AG20443 (cell line): ENCODE measurements at regions not wholly inside any gene's neighbourhood (a gene's known extent, or its start where the extent isn't known, plus 50 kb on each side); places are given as distances from the start of the nearest gene placed in this dataset.

ENCODE experiments used
- DNase-seq: peaks from one replicate; pipeline ENCODE4 v3.0.0; 2012; ENCODE audit warnings: low spot score, mixed read lengths

DNA sequence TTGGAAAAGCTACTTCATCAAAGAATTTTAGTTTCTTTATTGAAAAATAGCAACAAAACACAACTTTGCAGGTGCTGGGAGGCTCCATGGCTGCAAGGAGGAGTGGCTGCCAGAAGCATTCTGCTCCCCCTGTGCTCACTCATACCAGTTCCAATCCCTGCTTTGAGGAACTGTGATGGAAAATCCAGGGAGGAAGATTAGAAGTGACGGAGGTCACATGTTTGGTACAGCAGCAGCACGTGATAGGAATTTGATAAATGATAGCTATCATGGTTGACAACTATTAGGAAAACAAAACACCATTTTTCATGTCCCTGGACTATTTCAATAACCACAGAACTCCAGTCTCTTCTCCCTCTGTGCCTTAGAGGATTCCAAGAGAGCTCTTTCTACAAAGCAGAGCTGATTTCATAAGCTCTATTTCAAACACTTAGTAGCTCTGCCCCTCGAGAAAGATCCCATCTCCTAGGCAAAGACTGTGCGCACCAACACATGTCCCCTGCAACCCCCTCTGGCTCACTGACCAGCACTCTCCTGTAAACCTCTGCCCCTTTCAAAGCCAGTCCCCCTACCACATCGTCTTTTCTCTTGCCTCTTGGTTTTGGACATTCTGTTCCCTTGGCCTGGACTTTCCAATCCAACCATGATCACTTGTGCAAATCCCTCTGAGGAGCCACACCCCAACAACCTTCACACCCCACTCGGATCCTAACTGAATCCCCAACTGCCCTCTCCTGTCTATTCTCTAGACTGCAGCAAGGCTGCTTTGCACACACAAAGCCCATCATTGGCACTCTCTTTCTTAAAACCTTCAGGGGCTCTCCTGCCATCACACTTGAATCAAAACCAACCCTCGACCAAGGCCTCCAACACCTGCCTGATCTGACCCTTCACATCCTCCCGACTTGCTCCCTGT lies 352.4 kb upstream of the PKDCC start:
- DNase-seq, result no peak

DNA sequence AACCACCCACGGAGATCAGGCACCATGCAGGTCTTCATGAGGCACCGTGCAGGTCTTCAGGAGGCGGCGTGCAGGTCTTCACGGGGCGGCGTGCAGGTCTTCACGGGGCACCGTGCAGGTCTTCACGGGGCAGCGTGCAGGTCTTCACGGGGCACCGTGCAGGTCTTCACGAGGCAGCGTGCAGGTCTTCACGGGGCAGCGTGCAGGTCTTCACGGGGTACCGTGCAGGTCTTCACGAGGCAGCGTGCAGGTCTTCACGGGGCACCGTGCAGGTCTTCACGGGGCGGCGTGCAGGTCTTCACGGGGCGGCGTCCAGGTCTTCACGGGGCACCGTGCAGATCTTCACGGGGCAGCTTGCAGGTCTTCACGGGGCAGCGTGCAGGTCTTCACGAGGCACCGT lies 350.4 kb upstream of the PKDCC start:
- DNase-seq, result no peak

DNA sequence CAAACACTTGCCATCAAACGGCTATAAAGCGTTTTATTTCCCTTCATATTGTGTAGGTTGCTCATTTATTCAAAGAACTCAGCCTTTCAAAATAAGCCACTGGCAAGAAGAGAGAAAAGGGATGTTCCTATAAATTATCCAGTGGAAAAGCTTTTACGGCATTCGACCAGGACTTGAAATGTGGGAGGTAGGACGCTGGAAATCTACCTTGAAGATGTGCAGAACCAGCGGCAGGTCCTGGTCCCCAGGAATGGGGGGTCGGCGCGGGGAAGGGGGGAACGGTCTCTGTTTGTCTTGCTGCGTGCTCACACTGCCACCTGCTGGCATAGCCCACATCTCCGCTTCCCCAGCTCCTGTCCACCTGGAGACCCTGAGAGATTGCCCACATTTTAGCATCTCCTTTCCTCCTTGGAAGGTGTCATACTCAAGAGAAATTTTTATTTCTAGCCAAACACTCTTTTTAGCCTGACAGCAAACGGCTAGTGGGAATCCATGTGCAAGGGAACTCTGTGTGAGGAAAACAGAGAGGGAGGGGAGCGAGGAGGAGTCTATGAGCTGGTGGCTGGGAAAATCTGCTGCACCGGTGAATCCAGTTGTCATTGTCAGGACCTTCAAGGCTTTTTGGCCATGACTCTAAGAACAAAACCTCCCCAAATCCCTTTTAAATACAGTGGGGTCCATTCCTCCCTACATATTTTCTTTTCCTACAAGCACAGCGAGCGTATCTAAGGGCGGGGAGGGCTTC lies 349.0 kb upstream of the PKDCC start:
- DNase-seq, result peak; percentile 60

DNA sequence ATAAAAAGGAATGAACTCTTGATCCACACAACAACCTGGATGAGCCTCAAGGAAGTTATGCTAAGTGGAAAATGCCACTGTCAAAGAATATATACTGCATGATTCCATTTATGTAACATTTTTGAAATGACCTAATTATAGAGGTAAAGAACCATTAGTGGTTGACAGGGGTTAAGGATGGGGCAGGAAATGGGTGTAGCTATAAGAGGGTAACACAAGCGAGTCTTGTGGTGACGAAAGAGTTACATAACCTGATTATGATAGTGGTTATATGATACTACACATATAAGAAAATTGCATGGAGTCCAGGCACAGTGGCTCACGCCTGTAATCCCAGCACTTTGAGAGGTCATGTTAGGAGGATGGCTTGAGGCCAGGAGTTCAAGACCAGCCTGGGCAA lies 346.6 kb upstream of the PKDCC start:
- DNase-seq, result no peak

DNA sequence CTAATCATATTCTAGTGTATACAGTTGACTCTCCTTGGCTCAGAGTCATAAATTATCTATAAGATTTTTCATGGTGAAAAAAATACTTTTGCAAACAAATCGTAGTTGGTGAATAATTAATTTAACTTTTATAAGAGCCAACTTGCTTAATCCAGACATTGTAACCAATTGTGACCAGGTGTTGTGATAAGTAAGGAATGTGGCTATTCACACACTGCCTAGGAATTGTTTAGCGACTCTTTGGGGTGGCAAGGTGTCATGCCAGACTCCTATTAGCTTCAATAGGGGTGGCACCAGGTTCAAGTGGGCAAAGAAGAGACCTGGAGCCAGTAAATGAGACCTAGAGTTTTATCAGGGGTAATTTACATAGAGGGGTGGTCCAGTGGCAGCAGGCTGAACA lies 344.7 kb upstream of the PKDCC start:
- no peak for DNase-seq

DNA sequence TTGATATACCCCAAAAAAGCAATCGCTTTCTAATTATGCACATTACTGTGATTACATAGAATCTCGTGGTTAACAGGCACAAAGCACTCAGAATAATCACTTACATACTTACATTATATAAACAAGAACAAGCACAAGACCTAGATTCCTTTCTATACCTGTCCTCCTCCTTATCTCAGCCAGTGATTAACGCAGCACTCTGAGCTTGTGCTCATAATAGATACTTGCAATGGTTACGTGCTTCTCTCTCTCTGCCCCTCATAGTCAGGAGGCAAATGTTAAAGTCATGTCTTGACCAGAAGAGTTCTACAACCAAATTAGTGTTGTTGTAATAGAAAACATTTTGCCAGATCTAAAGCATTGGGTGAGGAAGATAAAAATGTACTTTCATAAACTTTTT lies 342.2 kb upstream of the PKDCC start:
- no peak for DNase-seq

DNA sequence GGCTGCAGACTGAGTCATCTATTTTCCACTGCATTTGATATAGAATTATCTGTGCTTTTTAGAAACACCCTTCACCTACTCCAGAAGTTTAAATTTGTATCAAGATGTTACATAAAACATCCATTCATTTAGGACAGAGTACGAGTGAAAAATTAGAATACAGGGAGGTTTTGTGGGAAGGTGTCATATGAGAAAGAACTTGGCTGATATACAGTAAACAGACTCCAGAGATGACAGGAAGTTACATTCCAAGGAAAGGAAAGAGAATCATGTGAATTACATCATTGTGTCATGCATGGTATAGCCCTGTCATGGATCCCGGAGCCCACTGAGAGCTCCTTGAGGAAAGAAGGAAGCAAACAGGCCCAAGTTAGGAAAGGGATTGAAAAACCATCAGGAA lies 341.5 kb upstream of the PKDCC start:
- DNase-seq, result no peak

DNA sequence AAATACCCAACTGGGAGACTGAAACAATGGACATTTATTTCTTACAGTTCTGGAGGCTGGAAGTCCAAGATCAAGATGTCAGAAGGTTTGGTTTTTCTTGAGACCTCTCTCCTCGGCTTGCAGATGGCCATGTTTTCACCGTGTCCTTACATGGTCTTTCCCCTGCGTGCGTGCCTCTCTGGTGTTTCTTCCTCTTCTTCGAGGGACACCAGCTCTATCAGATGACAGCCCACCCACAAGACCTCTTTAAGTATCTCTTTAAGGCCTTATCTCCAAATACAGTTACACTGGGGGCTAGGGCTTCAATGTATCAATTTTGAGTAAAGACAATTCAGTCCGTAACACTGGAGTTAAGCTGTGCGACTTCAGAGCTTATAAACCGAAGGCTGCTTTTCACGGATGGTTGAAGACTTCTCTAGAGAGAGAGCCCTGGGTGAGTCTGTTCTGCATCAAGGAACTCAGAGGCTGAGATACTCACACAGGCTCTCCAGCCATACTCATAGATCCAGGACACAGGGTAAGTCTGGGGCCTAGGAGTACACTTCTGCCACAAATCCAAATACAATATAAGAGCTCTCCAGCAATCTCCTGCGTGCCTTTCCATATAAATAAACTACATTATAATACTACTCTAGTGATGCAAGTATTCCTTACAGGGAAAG lies 339.9 kb upstream of the PKDCC start:
- DNase-seq, result no peak

DNA sequence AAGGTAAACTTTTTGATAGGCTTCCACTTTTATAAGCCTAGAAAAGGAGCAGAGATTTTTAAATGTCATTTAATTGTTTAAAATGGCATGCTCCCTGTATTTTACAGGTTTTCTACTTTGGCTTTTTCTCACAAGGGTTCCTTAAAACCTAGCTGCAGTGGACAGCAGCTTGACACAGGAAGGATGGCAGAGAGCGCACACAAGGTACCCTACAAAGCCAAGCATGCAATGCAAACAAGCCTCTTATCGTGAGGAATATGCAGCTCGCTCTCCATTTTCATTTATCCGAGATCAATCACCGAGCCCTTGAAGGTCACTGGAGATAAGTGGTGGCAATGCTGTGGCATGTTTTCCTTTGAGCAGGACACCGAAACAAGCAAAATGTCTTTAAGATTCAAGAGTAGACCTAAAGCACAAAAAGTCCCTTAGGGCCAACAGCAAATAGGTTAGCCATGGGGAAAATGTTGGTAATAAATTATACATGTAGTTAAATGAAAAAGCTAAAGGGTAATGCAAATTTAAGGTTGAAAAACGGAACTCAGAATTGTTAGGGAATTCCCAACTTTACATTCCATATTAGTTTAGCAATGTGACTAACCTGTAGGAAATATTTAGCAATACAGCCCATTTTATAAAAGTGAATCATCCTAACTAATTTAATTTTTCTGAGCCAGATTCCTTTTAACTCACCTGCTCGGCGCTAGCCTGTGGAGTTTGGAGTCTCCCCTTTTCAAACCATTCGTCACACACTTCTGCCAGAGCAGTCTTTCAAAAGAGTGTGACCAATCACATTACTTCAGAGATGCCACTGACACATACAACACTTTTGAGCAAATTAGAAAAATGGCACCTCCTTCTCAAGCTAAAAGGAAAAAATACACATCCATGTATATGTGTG lies 337.9 kb upstream of the PKDCC start:
- DNase-seq, result no peak

DNA sequence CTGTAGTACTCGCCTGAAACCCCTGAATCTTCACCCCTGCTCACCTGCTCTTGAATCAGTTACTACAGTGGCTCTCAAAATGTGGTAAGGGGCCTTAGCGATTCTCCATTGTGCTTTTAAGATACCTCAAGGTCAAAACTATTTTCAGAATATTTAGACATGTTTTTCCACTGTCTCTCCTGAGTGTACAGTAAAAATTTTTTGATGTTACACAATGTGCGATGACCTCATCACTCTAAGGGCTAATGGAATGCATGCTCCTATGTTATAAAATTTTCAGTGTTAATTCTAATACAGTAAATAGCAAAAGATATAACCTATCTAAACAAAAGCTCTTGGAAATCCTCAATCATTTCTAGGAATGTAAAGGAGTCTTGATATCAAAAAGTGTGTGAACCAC lies 336.9 kb upstream of the PKDCC start:
- DNase-seq, result peak; percentile 36

DNA sequence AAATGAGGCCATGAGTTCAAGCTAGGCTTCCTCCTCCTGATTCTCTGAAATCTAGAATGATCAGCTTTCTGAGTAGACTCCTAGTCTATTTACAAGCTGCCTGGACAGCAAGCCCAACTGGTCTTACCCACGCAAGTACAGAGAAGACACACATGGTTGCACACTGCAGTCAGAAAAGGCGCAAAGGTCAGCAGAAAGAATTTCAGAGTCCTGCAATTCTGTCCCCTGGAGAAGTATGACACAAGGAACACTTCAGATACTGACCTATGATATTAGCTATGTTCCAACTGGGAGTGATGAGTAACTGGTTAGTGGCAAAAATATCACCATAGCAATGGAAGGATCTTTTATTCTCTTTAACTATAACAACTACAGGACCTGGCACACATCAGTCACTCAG lies 336.1 kb upstream of the PKDCC start:
- DNase-seq, result no peak

DNA sequence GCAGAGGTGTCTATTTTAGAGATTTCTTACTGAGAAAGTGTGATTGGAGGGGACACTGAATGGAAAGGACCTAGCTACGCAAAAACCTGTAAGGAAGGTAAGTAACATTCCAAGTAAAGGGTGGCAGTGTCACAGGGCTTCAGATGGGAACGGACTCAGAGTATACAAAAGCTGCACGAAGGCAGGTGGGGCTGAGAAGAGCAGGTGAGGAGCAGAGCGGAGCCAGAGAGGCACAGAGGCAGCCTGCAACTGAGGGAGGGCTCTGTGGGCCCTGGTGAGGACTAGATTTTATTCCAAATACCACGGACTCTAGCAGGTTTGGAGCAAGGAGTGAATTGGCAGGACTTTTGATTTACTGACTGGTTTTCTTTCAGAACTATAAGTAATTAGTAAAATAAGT lies 331.3 kb upstream of the PKDCC start:
- no peak for DNase-seq

DNA sequence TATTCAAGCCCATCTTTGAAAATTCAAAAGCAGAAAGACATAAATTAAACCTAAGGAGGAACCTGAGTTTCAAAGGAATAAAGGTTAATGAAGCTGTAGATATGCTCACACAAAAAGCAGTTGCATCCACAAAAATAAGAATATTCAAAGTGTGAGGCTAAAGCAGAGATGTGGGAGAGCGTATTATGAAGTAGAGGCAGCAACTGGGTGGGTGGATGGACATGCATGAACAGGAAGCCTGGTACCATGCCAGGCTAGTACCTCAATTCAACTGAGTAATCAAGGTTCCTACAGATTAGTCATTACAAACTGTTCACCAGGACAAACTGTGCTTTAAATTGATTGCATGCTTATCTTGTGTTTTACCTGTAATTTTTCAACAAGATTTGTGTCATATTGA lies 330.0 kb upstream of the PKDCC start:
- no peak for DNase-seq

DNA sequence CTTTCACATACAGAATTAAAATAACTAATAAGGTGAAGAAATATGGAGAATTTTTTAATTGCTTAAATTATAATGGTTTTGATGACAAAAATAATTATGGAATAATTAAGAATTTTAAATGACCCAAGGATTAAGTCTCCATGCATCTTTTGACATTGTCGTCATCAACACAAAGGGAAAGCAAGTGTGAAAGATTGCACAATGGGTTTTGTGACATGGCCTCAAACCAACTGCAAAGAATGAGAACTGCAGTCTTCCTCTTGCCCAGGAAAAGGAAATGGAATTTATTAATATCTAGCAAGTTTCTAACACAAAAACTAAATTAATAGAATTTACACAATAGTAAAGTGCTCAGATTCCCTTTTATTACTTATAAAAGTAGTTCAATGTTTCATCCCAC lies 329.1 kb upstream of the PKDCC start:
- no peak for DNase-seq

DNA sequence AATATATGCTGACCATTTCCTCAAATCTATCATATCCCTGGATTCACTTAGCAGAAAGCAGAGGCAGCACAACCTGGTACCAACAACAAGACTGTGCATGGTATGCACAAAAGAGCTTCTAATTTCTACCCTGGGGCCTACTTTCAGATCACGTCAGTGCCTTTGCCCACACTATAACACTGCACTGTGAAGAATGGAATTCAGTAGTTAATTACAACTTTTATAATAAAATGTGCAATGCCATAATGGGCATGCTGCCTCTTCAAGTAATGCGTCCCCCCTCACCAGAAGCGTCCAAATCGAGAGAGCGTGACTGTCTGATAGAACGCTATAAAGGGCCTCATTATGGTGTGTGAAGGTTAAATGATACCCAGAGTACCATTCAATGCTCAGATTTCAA lies 328.1 kb upstream of the PKDCC start:
- no peak for DNase-seq

DNA sequence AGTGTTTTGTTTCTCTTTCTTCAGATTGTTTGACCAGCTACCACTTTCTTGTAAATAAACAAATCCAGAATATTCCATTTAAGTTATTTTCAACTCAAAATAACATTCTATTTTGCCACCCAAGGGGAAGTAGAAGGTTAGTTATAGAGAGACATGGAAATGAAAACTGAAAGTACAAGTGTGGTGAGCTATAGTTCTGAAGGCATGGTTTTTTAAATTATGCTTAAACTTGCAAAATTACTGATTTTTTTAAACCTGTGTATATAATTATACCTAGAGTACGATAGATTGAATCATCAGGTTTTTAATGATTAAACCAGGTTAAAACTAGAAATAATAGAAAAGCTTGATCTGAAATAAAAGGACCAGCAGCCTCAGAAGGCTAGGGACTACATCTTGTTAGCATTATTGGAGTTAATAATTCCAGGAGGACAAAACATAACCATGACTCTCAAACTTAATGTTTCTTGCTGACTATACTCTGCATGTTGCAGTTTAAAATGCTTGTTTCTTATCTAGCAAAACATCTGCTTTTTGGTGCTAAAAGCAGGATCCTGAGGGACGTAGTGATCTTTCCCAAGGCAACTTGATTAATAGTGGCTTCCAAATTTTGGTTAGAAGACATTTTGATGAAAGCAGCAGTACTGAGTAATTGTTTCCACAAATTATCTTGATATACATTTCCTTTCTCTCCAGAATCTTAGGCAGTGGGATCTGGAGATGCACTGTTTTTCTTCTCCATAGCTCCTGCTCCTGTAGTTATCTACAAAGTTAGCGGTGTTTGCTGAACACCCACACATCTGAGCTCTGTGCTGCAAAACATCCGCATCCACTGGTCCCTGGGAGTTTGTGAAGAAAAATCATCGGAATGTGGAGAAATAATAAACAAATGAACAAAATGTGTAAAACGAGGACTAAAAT lies 327.2 kb upstream of the PKDCC start:
- DNase-seq, result no peak

DNA sequence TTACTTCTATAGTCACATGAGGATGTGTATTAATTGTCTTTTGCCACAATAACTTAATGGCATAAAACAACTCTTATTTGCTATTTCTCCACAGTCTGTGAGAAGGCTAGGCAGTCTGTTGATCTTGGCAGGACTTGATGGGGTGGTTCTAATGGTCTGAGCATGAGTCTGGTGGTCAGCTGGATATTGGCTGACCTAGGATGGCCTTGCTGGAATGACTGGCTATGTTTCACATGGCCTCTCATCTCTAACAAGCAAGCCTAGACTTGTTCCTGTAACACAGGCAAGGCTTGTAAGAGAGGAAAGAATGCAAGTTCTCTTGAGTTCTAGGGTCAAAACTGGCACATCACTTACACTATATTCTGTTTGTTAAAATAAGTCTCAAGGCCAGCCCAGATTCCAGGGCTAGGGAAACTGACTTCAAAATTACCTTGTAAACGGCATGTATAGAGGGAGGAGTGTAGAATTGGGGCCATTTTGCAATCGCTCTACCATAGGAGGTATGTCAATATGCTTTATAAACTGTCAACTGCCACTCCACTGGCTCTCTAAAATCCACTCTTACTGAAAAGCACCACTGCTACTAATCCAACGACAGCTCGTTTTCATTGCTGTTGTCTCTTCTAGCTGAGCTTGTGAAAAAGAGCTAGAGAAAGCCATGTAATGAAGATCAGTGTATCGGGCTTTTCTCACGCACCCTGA lies 325.0 kb upstream of the PKDCC start:
- peak; percentile 58 for DNase-seq

DNA sequence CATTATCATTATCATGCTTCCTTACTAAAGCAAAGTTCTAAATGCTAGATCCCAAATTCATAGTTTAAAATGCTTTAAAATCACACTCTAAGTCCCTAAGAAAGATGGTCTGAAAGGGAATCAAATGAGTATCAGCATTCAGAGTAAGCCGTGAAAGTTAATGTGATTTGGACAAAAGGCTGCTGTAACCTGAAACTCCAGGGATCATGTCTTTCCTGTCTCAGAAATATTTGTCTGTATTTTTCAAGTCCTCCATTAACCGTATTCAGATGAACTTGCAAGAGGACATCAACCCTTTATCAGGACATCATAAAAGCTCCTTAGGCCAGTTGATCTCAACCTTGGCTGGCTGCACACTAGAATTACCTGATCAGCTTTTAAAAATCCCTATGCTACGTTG lies 324.3 kb upstream of the PKDCC start:
- DNase-seq, result no peak

DNA sequence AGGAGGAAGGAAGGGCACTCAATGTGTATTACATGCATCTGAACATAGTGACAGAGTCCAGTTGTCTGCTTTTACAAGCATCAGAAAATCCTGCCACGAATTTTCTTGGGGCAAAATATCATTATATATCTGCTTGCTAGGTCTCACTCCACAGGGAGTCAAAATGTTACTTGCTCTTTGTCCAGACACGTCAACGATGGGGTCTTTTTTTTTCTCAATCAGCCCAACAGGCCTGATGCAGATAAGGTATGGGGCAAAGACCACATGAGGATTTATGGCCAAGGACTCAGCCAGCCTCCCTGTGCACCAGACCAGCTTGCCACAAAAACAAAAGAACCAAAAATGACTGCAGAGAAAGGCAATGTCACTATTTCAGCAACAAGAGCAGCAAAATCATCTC lies 323.4 kb upstream of the PKDCC start:
- DNase-seq, result no peak

DNA sequence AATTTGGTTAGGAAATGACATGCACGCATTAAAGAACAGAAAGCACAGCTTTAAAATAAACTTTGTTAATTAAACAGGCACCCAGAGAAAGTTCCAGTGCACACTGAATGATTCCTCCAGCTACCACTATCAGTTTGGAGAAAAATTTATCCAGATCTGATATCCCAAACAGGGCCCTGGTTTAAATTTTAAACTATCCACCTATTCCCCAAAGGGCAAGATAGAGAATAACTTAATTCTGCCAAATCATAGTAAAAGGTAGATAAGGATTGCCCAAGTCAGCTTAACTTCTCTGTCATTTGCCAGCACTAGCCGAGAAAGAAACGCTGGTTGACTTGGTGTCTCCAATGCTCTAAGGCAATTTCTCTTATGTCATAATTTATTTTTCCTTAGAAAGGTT lies 321.9 kb upstream of the PKDCC start:
- DNase-seq, result no peak
